Body of pancreas (tissue), 4 donors: ENCODE measurements at regions not wholly inside any gene's neighbourhood (a gene's known extent, or its start where the extent isn't known, plus 50 kb on each side); places are given as distances from the start of the nearest gene placed in this dataset.
A peak's percentile ranks its signal among the peaks of the same experiment; 100 is the strongest.

Experiments used
- ATAC-seq: fragments of 150-250 bp; one replicate; pipeline ENCODE4 v1.9.1; 2016
- DNase-seq, 4 donors: peaks; one replicate each; pipeline ENCODE4 v3.0.0-alpha.2; 2019
- H3K27ac ChIP-seq, 4 donors: fragments of 200-600 bp; sonication (generic); 1 replicate in 3 of 4; 2 replicates in 1 of 4; pipeline versions ENCODE4 v1.5.1 to v1.6.1; 2016 to 2019; ENCODE audit warnings: mild to moderate bottlenecking in 1 of 4, mixed read lengths in 1 of 4, moderate library complexity in 1 of 4
- H3K27me3 ChIP-seq, 2 donors: fragments of 200-600 bp; sonication (generic); one replicate each; pipeline ENCODE4 v1.6.0; 2016; ENCODE audit warnings: mild to moderate bottlenecking in 1 of 2
- H3K36me3 ChIP-seq, 2 donors: fragments of 200-600 bp; sonication (generic); replicated peaks in 1 of 2; 2 replicates each; pipeline ENCODE4 v1.5.1; 2016; ENCODE audit warnings: low read depth in 2 of 2; ENCODE audit not compliant: insufficient read depth in 1 of 2
- H3K4me1 ChIP-seq: fragments of 200-600 bp; sonication (generic); one replicate; pipeline ENCODE4 v1.6.0; 2016
- H3K4me3 ChIP-seq, 2 donors: fragments of 200-600 bp; sonication (generic); 1 replicate in 1 of 2; 2 replicates in 1 of 2; pipeline ENCODE4 v1.5.1; 2016 to 2019
- H3K9me3 ChIP-seq, 3 donors: fragments of 200-600 bp; sonication (generic); 1 replicate in 2 of 3; 2 replicates in 1 of 3; pipeline ENCODE4 v1.5.1; 2016
- CTCF ChIP-seq, 7 experiments: fragments of 450-650 bp in 4 of 7; fragments of 200-600 bp in 3 of 7; sonication (generic) in 3 of 7; IDR thresholded peaks; one replicate each; pipeline ENCODE4 v1.5.1; 2016 to 2019; ENCODE audit warnings: antibody characterized with exemption in 7 of 7
- POLR2A ChIP-seq, 3 donors: fragments of 450-650 bp; IDR thresholded peaks; one replicate each; pipeline ENCODE4 v1.6.1; 2016; ENCODE audit warnings: antibody characterized with exemption in 3 of 3, mild to moderate bottlenecking in 2 of 3
- WGBS, 2 donors: methylation state at CpG; one replicate each; pipeline ENCODE4 v1.1.5; 2017; 5-methylcytosine and 5-hydroxymethylcytosine counted together
- intact Hi-C: fragments of 100-400 bp; cut with DNase I; formaldehyde crosslinking; loops from one replicate; pipeline ENCODE4 v1.15.1; 2023

DNA sequence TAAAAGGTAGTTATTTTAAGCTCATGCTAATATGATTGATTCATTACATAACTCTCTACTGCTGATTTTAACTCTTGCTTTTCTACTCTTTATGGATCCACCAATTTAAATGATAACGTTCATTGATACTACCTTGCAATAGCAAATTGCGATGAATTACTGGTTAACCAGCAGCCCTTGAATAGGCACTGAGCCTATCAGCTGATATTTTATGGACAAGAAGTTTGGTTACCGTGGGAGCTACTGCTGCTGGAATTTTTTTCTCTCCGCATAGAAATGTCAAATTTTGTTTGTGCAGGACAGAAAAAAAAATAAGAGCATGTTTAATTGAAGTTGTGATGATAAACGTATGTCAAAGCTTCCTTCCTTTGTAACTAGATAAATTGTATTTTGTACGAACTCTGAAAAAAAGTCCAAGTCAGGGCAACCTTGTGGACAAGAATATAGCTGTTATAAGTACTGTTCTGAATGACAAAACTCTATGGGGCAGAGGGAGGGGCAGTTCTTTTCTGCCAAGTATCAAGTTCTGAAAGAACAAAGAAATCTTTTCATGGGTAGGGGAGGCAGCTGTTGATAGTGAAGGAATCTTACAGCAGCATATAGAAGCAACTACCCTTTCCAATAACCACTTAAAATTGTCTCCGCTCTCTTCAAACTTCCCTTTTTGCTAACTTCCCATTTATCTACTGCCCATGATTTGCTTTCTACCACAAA lies 434.9 kb upstream of the PABPC4L start:
- 17 to 22% methylated on average over 7 of the region's 7 CpGs for WGBS, 2 donors
- TF ChIP-seq CTCF (IDR thresholded peaks at IDR 0.05) (no peak), POLR2A (IDR thresholded peaks at IDR 0.05) (no peak)
- Histone ChIP-seq H3K27ac (peak overlapping the region in 1 of 4 donors; percentile 7), H3K36me3 (no peaks in the 10 kb centered on the region), H3K27me3 (no peaks in the 10 kb centered on the region), H3K4me3 (no peak overlapping the region), H3K9me3 (no peaks in the 10 kb centered on the region), H3K4me1 (peaks cover 8% of the 10 kb centered on the region)
- intact Hi-C loops = no loop called here
- peak; percentile 35 for ATAC-seq
- DNase-seq = no peak

DNA sequence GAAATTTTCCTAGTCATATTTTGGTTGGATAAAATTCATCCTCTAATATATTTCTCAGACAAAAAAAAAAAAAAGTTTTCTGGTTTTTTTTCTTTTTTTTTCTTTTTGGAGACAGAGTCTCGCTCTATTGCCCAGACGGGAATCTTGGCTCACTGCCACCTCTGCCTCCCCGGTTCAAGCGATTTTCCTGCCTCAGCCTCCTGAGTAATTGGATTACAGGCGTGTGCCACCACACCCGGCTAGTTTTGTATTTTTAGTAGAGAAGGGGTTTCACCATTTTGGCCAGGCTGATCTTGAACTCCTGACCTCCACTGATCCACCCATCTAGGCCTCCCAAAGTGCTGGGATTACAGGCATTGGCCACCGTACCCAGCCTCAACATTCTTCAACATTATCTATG lies 432.7 kb upstream of the PABPC4L start:
- ATAC-seq = no peak
- Histone ChIP-seq H3K4me1 (peaks cover 8% of the 10 kb centered on the region), H3K27me3 (no peaks in the 10 kb centered on the region), H3K36me3 (no peaks in the 10 kb centered on the region), H3K9me3 (no peaks in the 10 kb centered on the region), H3K4me3 (no peak overlapping the region), H3K27ac (no peak overlapping the region)
- intact Hi-C loops = no loop called here
- DNase-seq = peak in 1 of 4 donors; percentile 19
- TF ChIP-seq CTCF (IDR thresholded peaks at IDR 0.05) = no peak
- TF ChIP-seq POLR2A (IDR thresholded peaks at IDR 0.05) = no peak
- 63 to 81% methylated on average over 7 of the region's 7 CpGs for WGBS, 2 donors

GRCh38 chr4:134632056-134632455 lies 430.5 kb upstream of the PABPC4L start:
- intact Hi-C loops = no loop called here
- H3K36me3 ChIP-seq = no peaks in the 10 kb centered on the region
- no peak for DNase-seq
- no peak overlapping the region for H3K27ac ChIP-seq
- no peak for ATAC-seq
- no peak overlapping the region for H3K4me3 ChIP-seq
- peaks cover 13% of the 10 kb centered on the region for H3K4me1 ChIP-seq
- no peak for TF ChIP-seq CTCF (IDR thresholded peaks at IDR 0.05)
- no peak for TF ChIP-seq POLR2A (IDR thresholded peaks at IDR 0.05)
- no peaks in the 10 kb centered on the region for H3K9me3 ChIP-seq
- 83 to 100% methylated on average over 1 of the region's 1 CpG for WGBS, 2 donors
- no peaks in the 10 kb centered on the region for H3K27me3 ChIP-seq

- intact Hi-C loops = no loop called here
- ATAC-seq (peak; percentile 47), DNase-seq (no peak)
- Histone ChIP-seq H3K27me3 (no peaks in the 10 kb centered on the region), H3K27ac (peak overlapping the region in 2 of 4 donors; percentile 59 to 72), H3K4me1 (peaks cover 10% of the 10 kb centered on the region), H3K4me3 (no peak overlapping the region), H3K9me3 (no peaks in the 10 kb centered on the region), H3K36me3 (no peaks in the 10 kb centered on the region)
- no peak for TF ChIP-seq POLR2A (IDR thresholded peaks at IDR 0.05)
- TF ChIP-seq CTCF (IDR thresholded peaks at IDR 0.05) = no peak
Observed at GRCh38 chr4:134628066-134628465, 426.5 kb upstream of the PABPC4L start.

GRCh38 chr4:134627366-134627765 lies 425.8 kb upstream of the PABPC4L start:
- TF ChIP-seq CTCF (IDR thresholded peaks at IDR 0.05) (no peak), POLR2A (IDR thresholded peaks at IDR 0.05) (no peak)
- WGBS, 2 donors = 79 to 81% methylated on average over 3 of the region's 3 CpGs
- intact Hi-C loops = no loop called here
- Histone ChIP-seq H3K4me3 (no peak overlapping the region), H3K27ac (peak overlapping the region in 3 of 4 donors; percentile 57 to 72 (median 59)), H3K27me3 (no peaks in the 10 kb centered on the region), H3K4me1 (peaks cover 15% of the 10 kb centered on the region), H3K9me3 (no peaks in the 10 kb centered on the region), H3K36me3 (no peaks in the 10 kb centered on the region)
- DNase-seq (peak in 2 of 4 donors; percentile 9 to 21), ATAC-seq (peak; percentile 24)
